ENCODE measurements at regions not wholly inside any gene's neighbourhood (a gene's known extent, or its start where the extent isn't known, plus 50 kb on each side); places are given as distances from the start of the nearest gene placed in this dataset.

- TF ChIP-seq POLR2A (IDR thresholded peaks at IDR 0.05) (no peak), CTCF (IDR thresholded peaks at IDR 0.05) (no peak), POLR2AphosphoS5 (IDR thresholded peaks at IDR 0.05) (no peak)
Measured at GRCh38 chr14:104404922-104405321, 174.6 kb upstream of the C14orf180 start.
